ENCODE measurements at regions not wholly inside any gene's neighbourhood (a gene's known extent, or its start where the extent isn't known, plus 50 kb on each side); places are given as distances from the start of the nearest gene placed in this dataset.

DNA sequence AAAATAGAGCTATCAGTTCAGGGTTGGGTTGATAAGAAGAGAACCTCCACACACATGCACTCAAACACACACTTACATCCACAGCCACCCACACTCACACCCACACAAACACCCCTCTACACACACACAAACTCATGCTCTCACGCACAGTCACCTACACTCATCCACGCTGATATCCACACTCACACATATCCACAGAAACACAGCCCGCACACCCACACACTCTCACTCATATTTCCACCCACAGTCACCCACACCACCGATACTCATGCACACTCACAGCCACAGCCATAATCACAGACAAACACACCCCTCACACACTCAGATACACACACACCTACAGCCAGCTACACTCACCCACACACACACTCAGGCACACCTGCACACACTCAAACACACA is 333.0 kb upstream of the TPK1 start:
- Histone ChIP-seq H3K27me3 (no peaks in the 10 kb centered on the region), H3K4me1 (no peaks in the 10 kb centered on the region), H3K36me3 (no peaks in the 10 kb centered on the region), H3K9me3 (no peaks in the 10 kb centered on the region), H3K4me3 (no peak overlapping the region), H3K27ac (no peak overlapping the region)
- DNase-seq = no peak
- WGBS, 2 donors = 91 to 94% methylated on average over 4 of the region's 4 CpGs
- TF ChIP-seq, protein P1, sequence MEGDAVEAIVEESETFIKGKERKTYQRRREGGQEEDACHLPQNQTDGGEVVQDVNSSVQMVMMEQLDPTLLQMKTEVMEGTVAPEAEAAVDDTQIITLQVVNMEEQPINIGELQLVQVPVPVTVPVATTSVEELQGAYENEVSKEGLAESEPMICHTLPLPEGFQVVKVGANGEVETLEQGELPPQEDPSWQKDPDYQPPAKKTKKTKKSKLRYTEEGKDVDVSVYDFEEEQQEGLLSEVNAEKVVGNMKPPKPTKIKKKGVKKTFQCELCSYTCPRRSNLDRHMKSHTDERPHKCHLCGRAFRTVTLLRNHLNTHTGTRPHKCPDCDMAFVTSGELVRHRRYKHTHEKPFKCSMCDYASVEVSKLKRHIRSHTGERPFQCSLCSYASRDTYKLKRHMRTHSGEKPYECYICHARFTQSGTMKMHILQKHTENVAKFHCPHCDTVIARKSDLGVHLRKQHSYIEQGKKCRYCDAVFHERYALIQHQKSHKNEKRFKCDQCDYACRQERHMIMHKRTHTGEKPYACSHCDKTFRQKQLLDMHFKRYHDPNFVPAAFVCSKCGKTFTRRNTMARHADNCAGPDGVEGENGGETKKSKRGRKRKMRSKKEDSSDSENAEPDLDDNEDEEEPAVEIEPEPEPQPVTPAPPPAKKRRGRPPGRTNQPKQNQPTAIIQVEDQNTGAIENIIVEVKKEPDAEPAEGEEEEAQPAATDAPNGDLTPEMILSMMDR (IDR thresholded peaks at IDR 0.05) = no peak
- intact Hi-C loops (cut with DNase I) = no loop called here
- no peak for ATAC-seq

DNA sequence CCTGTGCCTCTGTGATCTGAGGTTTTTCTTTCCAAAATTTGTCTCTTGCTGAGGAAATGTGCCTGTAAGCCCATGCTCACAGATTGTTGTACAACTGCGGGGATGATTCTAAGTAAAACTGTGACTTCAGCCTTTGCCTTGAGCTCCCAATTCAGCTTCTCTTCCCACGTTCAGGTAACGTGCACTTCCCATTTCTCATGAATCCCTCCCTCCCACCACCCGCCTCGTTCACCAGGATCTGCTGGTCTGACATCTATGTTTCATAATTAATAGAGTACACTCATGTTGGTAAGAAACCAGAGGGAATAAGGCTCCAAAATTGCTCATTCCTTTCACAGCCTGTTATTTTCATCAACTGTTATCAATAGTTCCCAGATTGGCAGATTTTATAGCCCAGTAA is 332.6 kb upstream of the TPK1 start:
- no peak overlapping the region for H3K4me3 ChIP-seq
- H3K27ac ChIP-seq = no peak overlapping the region
- ATAC-seq (no peak), DNase-seq (no peak)
- H3K4me1 ChIP-seq = no peaks in the 10 kb centered on the region
- no peaks in the 10 kb centered on the region for H3K36me3 ChIP-seq
- TF ChIP-seq, protein P1 (IDR thresholded peaks at IDR 0.05) = no peak
- no peaks in the 10 kb centered on the region for H3K27me3 ChIP-seq
- intact Hi-C loops (cut with DNase I) = no loop called here
- 62 to 68% methylated on average over 5 of the region's 5 CpGs for WGBS, 2 donors
- H3K9me3 ChIP-seq = no peaks in the 10 kb centered on the region

DNA sequence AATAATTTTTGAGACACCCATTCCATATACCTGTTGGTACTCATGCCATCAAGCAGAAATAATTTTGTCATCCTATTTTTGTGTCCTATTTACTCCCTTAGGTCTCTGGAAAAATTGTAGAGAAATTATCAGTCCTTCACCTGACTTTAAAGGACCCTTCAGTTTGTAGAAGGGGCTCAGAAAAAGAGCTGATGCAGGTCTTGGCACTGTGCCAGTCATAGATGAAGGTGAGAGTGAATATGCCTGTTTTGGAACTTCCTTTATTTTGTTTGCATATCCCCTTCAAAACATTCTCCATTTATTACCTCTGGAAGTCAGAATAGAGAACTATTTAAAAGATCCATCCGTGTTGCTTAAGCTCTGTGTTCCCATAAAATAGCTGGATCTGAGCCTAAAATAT is 321.0 kb upstream of the TPK1 start:
- intact Hi-C loops (cut with DNase I) = loop anchor here in 1 of 10 donors (1.0 kb wide), 1 partner anchor 28 kb away; no protein-coding TSS in a partner anchor
- TF ChIP-seq, protein P1 (IDR thresholded peaks at IDR 0.05) = no peak
- WGBS, 2 donors = 70 to 71% methylated on average over 1 of the region's 1 CpG
- ATAC-seq (no peak), DNase-seq (no peak)
- peaks cover 0 to 3% (median 0%) of the 10 kb centered on the region in 7 donors for H3K27me3 ChIP-seq
- H3K36me3 ChIP-seq = no peaks in the 10 kb centered on the region
- H3K27ac ChIP-seq = no peak overlapping the region
- no peaks in the 10 kb centered on the region for H3K4me1 ChIP-seq
- no peak overlapping the region for H3K4me3 ChIP-seq
- H3K9me3 ChIP-seq = no peaks in the 10 kb centered on the region

DNA sequence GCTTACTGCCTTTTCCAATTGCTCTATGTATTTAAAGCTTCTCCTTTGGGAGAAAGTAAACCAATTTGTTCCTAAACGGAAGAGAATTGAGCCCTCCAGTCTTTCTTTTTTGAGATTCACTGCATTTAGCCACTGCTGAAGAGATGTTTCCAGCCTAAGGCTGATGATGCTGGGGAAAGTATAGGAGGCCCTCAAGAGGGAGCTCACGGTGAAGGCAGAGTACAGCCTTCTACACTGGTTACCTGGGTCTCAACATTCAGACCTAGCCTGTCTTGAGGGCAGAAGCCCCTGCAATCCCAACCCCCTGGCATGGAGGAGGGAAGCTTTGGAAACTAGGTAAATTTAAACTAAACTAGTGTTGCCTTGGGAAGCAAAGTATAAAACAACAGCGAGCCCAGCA is 316.7 kb upstream of the TPK1 start:
- Histone ChIP-seq H3K27ac (no peak overlapping the region), H3K4me3 (no peak overlapping the region), H3K9me3 (no peaks in the 10 kb centered on the region), H3K27me3 (peaks cover 0 to 3% (median 0%) of the 10 kb centered on the region in 7 donors), H3K4me1 (no peaks in the 10 kb centered on the region), H3K36me3 (no peaks in the 10 kb centered on the region)
- DNase-seq (no peak), ATAC-seq (no peak)
- TF ChIP-seq, protein P1 (IDR thresholded peaks at IDR 0.05) = no peak
- intact Hi-C loops (cut with DNase I) = no loop called here
- WGBS, 2 donors = 62 to 63% methylated on average over 3 of the region's 3 CpGs

Measured in heart right ventricle (tissue), 16 donors.